ENCODE measurements at regions not wholly inside any gene's neighbourhood (a gene's known extent, or its start where the extent isn't known, plus 50 kb on each side); places are given as distances from the start of the nearest gene placed in this dataset.
"Not testable (repeated sequence)": the region's sequence is repeated elsewhere in the genome, so short reads cannot be mapped to it uniquely, and the experiment has no call there.

GRCh38 chr10:106399112-106399511 lies 765.4 kb downstream of the SORCS1 start:
- H3K4me1 Mint-ChIP-seq, result no peaks in the 10 kb centered on the region
- no peak overlapping the region for H3K27ac Mint-ChIP-seq
- H3K36me3 Mint-ChIP-seq, result no peaks in the 10 kb centered on the region
- POLR2A ChIA-PET, result no interaction called here
- peaks cover 0 to 4% (median 2%) of the 10 kb centered on the region in 9 donors for H3K9me3 Mint-ChIP-seq
- DNase-seq, result no peak
- no peak overlapping the region for H3K4me3 Mint-ChIP-seq
- no peak for ATAC-seq
- H3K27me3 Mint-ChIP-seq, result no peaks in the 10 kb centered on the region

DNA sequence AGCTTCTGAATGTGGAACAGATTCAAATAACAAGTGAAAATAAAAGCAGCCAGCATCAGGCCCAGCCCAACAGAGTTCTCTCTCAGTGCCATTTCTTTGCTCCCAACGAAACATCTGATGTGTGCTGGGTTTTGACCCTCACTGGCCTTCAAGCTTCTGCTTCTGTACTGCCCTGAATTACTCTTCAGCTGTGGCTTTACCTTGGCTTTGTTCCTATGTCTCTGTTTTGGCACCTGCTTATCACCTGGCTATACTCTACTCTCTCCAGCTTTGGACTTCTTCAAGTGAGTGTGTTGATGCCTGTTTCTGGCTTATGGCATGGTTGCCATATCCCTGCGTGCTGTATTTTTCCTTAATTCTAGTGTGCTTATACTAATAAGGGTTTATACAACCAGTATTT lies 768.3 kb downstream of the SORCS1 start:
- ATAC-seq, result no peak
- no peaks in the 10 kb centered on the region for H3K4me1 Mint-ChIP-seq
- H3K27ac Mint-ChIP-seq, result no peak overlapping the region
- H3K9me3 Mint-ChIP-seq, result peaks cover 0 to 7% (median 3%) of the 10 kb centered on the region in 9 donors
- H3K4me3 Mint-ChIP-seq, result no peak overlapping the region
- H3K36me3 Mint-ChIP-seq, result no peaks in the 10 kb centered on the region
- no peak for DNase-seq
- POLR2A ChIA-PET, result no interaction called here
- no peaks in the 10 kb centered on the region for H3K27me3 Mint-ChIP-seq

DNA sequence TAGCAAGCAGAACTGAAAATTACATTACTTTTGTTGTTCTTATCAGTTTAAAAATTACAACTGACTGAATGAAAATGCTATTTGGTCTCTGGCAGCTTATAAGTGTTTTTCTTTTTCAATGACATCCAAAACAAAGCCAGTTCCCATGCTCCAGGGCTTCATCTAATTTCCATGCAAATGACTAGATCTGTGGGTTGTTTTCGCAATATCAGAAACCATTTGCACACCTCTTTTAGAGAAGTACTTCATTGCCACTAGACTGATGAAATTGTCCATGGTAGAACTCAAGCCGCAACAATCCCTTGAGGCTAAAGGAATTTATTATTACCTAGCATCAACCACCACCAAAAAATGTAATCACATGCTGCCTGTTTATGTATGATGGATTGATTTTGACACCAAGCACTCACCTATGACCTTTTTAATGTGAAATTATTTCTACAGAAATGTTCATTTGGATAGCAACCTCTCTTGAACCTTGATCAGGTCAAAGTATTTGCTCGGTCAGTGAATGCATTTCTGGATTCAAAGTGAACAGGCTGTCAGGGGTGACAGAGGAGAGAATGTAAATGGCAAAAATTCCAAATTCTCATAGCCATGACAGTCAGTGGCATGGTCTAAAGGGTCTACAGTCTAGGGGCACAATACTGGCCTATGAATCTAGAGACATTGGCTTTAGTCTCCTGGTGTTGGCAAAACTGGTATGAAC lies 769.3 kb downstream of the SORCS1 start:
- H3K4me3 Mint-ChIP-seq, result no peak overlapping the region
- H3K36me3 Mint-ChIP-seq, result no peaks in the 10 kb centered on the region
- H3K9me3 Mint-ChIP-seq, result peaks cover 0 to 7% (median 3%) of the 10 kb centered on the region in 9 donors
- H3K27me3 Mint-ChIP-seq, result no peaks in the 10 kb centered on the region
- ATAC-seq (no peak), DNase-seq (no peak)
- H3K4me1 Mint-ChIP-seq, result no peaks in the 10 kb centered on the region
- no peak overlapping the region for H3K27ac Mint-ChIP-seq
- POLR2A ChIA-PET, result no interaction called here

DNA sequence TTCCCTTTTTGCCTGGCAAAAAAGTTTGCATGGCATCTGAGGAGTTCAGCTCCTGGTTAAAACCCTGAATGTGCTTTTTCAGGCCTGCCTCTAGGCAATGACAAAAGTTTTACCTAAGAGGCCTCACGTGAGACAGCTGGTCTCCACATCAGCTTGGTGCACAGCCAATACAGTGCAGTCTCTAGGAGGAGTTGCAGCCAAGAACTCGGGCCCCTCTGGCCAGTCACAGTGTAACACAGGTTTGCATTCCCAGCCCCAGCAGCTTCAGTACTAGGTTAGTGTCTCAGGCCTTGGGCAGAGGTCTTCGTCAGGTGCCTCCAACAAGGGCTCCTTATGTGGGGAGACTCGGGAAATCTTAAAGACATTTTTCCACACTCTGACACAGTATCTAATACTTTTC lies 771.7 kb downstream of the SORCS1 start:
- no peak overlapping the region for H3K4me3 Mint-ChIP-seq
- no peaks in the 10 kb centered on the region for H3K36me3 Mint-ChIP-seq
- H3K27me3 Mint-ChIP-seq, result no peaks in the 10 kb centered on the region
- no peak overlapping the region for H3K27ac Mint-ChIP-seq
- DNase-seq, result no peak
- POLR2A ChIA-PET, result no interaction called here
- ATAC-seq, result no peak
- H3K9me3 Mint-ChIP-seq, result peaks cover 0 to 7% (median 2%) of the 10 kb centered on the region in 9 donors
- H3K4me1 Mint-ChIP-seq, result no peaks in the 10 kb centered on the region

GRCh38 chr10:106387063-106387462 lies 777.4 kb downstream of the SORCS1 start:
- H3K27me3 Mint-ChIP-seq, result no peaks in the 10 kb centered on the region
- peaks cover 0 to 12% (median 3%) of the 10 kb centered on the region in 9 donors for H3K9me3 Mint-ChIP-seq
- ATAC-seq, result no peak
- no peak overlapping the region for H3K4me3 Mint-ChIP-seq
- POLR2A ChIA-PET, result no interaction called here
- no peaks in the 10 kb centered on the region for H3K36me3 Mint-ChIP-seq
- H3K4me1 Mint-ChIP-seq, result no peaks in the 10 kb centered on the region
- no peak overlapping the region for H3K27ac Mint-ChIP-seq
- no peak for DNase-seq

DNA sequence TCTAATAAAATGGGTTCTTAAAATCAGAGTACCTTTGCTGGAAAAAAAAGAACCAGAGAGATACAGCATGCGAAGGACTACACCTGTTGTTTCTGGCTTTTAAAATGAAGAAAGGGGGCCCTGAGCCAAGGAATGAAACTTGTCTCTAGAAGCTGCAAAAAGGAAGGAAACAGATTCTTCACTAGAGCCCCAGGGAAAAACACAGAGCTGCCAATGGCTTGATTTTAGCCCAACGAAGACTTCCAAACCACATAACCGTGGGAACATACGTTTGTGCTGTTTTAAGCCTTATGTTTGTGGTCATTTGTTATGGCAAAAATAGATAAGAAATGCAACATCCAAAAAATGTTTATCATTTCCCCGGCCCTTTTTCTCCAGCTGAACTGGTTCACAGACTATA lies 780.0 kb downstream of the SORCS1 start:
- ATAC-seq (no peak), DNase-seq (no peak)
- POLR2A ChIA-PET, result no interaction called here
- H3K27ac Mint-ChIP-seq, result no peak overlapping the region
- no peaks in the 10 kb centered on the region for H3K4me1 Mint-ChIP-seq
- no peaks in the 10 kb centered on the region for H3K27me3 Mint-ChIP-seq
- H3K9me3 Mint-ChIP-seq, result peaks cover 0 to 22% (median 6%) of the 10 kb centered on the region in 9 donors
- H3K36me3 Mint-ChIP-seq, result no peaks in the 10 kb centered on the region
- H3K4me3 Mint-ChIP-seq, result no peak overlapping the region

GRCh38 chr10:106380706-106381105 lies 783.8 kb downstream of the SORCS1 start:
- peaks cover 0 to 37% (median 11%) of the 10 kb centered on the region in 9 donors for H3K9me3 Mint-ChIP-seq
- ATAC-seq, result no peak

DNA sequence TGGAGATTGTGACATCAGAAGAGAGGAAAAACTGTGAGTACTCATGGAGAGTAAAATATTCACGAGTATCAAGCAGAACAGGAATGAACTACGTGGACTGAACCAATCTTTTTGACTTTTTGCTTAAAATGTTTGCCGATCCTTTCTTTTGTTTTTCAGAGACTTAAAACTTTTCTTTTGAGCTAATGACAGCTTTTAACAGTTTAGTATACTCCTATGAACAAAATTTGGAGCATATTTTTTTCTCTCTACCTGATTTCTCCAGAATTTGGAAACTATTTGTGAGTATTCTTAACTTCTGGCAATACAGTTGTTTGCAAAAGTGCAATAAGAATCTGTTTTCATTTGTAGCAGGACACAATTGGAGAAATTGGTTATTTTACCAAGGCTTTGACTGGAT lies 786.3 kb downstream of the SORCS1 start:
- DNase-seq, result no peak
- ATAC-seq, result no peak
- POLR2A ChIA-PET, result no interaction called here
- H3K4me3 Mint-ChIP-seq, result no peak overlapping the region
- no peaks in the 10 kb centered on the region for H3K27me3 Mint-ChIP-seq
- no peaks in the 10 kb centered on the region for H3K36me3 Mint-ChIP-seq
- no peak overlapping the region for H3K27ac Mint-ChIP-seq
- H3K9me3 Mint-ChIP-seq, result peaks cover 0 to 42% (median 10%) of the 10 kb centered on the region in 9 donors
- no peaks in the 10 kb centered on the region for H3K4me1 Mint-ChIP-seq

More at GRCh38 chr10:106380706-106381105, 783.8 kb downstream of the SORCS1 start:
- Mint-ChIP-seq H3K4me3 (no peak overlapping the region), H3K27ac (no peak overlapping the region), H3K4me1 (no peaks in the 10 kb centered on the region), H3K36me3 (no peaks in the 10 kb centered on the region), H3K27me3 (no peaks in the 10 kb centered on the region)
- DNase-seq, result no peak
- POLR2A ChIA-PET, result no interaction called here

DNA sequence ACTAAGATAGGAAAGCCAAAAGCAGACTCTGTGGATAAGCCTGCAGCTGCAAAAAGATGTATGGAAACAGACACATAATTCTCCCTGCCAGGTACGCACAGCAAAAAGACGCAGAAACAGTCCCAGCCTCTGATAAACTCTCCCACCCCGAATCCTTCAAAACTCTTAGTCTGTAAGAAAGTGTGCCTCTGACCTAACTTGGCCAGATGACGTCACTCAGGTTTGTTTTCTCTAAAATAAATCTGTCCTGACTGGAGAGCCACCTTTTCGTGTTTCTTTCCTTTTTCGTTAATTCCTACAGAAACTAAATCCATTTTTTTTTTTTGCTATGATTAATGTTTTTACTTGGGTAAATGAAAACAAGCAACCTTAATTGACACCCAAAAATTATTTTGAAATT lies 793.8 kb downstream of the SORCS1 start:
- H3K4me1 Mint-ChIP-seq, result no peaks in the 10 kb centered on the region
- POLR2A ChIA-PET, result no interaction called here
- ATAC-seq, result no peak

DNA sequence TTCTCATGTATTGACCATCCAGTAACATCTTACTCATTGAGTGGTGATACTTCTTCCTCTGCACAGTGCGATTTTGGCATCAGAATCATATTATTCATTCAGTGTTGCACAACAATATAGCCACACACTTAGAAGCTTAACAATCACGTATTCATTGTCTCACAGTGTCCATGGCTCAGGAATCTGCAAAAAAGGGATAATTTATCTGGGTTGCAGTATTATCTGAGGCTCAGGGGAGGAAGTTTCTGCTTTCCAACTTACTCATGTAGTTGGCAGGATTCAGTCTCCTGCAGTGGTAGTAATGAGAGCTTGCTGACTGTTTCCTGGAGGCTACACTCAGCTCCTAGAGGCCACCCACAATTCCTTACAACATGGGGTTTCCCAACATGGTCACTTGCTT lies 803.6 kb downstream of the SORCS1 start:
- Mint-ChIP-seq H3K27ac (no peak overlapping the region), H3K4me3 (no peak overlapping the region), H3K9me3 (peaks cover 0 to 16% (median 1%) of the 10 kb centered on the region in 9 donors), H3K27me3 (no peaks in the 10 kb centered on the region), H3K36me3 (no peaks in the 10 kb centered on the region), H3K4me1 (no peaks in the 10 kb centered on the region)
- DNase-seq (no peak), ATAC-seq (no peak)
- POLR2A ChIA-PET, result no interaction called here

More for the DNA sequence above, 793.8 kb downstream of the SORCS1 start:
- H3K9me3 Mint-ChIP-seq, result peaks cover 0 to 23% (median 4%) of the 10 kb centered on the region in 9 donors
- H3K4me3 Mint-ChIP-seq, result no peak overlapping the region
- no peaks in the 10 kb centered on the region for H3K36me3 Mint-ChIP-seq
- no peak overlapping the region for H3K27ac Mint-ChIP-seq
- H3K27me3 Mint-ChIP-seq, result no peaks in the 10 kb centered on the region
- no peak for DNase-seq

DNA sequence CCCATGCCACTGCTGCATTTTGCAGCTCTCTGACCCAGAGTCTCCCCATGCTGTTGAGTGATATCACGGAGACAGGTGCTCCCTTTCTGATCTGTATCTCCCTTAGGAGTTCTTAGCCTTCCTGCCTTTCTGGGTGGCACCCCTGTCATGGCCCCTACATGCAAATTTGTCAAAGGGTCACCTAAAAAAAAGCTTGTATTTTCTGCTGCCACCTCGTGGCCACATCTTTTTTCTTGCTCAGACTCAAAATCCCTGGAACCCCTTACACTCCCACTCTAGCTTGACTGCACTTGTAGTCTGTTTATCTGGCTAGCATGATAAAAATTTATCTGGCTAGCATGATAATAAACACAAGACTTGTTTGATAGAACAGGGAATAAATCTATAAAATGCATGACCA lies 809.1 kb downstream of the SORCS1 start:
- Mint-ChIP-seq H3K27me3 (no peaks in the 10 kb centered on the region), H3K4me1 (no peaks in the 10 kb centered on the region), H3K27ac (no peak overlapping the region), H3K36me3 (no peaks in the 10 kb centered on the region), H3K9me3 (peaks cover 0 to 10% (median 4%) of the 10 kb centered on the region in 9 donors), H3K4me3 (no peak overlapping the region)
- POLR2A ChIA-PET, result no interaction called here
- ATAC-seq (no peak), DNase-seq (no peak)

- DNase-seq (no peak), ATAC-seq (no peak)
- POLR2A ChIA-PET, result no interaction called here
- Mint-ChIP-seq H3K4me3 (no peak overlapping the region), H3K36me3 (no peaks in the 10 kb centered on the region), H3K27me3 (no peaks in the 10 kb centered on the region), H3K4me1 (no peaks in the 10 kb centered on the region), H3K27ac (no peak overlapping the region), H3K9me3 (peaks cover 0 to 11% (median 2%) of the 10 kb centered on the region in 9 donors)
Measured at GRCh38 chr10:106348933-106349332, 815.6 kb downstream of the SORCS1 start.

DNA sequence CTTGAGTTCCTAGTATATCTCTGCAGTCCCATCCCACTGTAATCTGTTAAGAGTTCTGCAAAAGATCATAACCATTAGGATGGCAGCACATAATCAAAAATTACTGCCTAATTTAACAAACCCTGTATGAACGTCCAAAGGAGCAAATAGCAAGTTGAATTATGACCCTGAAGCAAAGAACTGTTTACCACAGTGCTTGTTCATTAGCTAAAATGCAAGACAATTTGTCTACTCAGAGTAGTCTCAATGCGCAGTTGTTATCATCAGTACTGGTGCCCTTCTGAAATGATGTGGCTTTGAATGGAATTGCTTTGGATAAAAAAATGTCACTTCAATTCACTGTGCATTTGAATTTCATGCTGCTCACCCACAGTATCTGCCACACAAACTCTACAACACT lies 817.0 kb downstream of the SORCS1 start:
- no peaks in the 10 kb centered on the region for H3K36me3 Mint-ChIP-seq
- ATAC-seq (no peak), DNase-seq (no peak)
- H3K4me1 Mint-ChIP-seq, result no peaks in the 10 kb centered on the region
- no peak overlapping the region for H3K27ac Mint-ChIP-seq
- no peaks in the 10 kb centered on the region for H3K27me3 Mint-ChIP-seq
- H3K4me3 Mint-ChIP-seq, result no peak overlapping the region
- peaks cover 0 to 14% (median 2%) of the 10 kb centered on the region in 9 donors for H3K9me3 Mint-ChIP-seq
- POLR2A ChIA-PET, result no interaction called here

DNA sequence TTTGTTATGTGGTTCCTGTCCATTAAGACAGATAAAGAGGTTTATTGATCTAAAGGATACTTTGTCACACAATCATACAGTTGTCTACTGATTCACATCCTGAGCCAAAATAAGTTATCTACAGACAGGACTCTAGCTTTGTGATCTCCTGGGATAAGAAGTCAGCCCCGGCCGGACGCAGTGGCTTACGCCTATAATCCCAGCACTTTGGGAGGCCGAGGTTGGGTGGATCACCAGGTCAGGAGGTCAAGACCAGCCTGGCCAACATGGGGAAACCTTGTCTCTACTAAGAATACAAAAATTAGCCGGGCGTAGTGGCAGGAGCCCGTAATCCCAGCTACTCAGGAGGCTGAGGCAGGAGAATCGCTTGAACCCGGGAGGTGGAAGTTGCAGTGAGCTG lies 821.0 kb downstream of the SORCS1 start:
- H3K27me3 Mint-ChIP-seq, H3K36me3 Mint-ChIP-seq, H3K9me3 Mint-ChIP-seq, H3K27ac Mint-ChIP-seq, DNase-seq, H3K4me3 Mint-ChIP-seq, ATAC-seq, H3K4me1 Mint-ChIP-seq, POLR2A ChIA-PET: not testable (repeated sequence)
